SU-DHL-6 (cell line): ENCODE measurements at regions not wholly inside any gene's neighbourhood (a gene's known extent, or its start where the extent isn't known, plus 50 kb on each side); places are given as distances from the start of the nearest gene placed in this dataset.
A peak's percentile ranks its signal among the peaks of the same experiment; 100 is the strongest.

Experiments used
- H2AFZ ChIP-seq: fragments of 200-600 bp; sonication (generic); 2 replicates; pipeline ENCODE4 v1.6.1; 2014; ENCODE audit warnings: low read depth, mild to moderate bottlenecking, moderate library complexity, mixed read lengths, antibody characterized with exemption, low read length; ENCODE audit not compliant: severe bottlenecking
- H3F3A ChIP-seq: fragments of 200-600 bp; shearing (Covaris generic); 2 replicates; pipeline ENCODE4 v1.6.0; 2016; ENCODE audit warnings: antibody characterized with exemption, mild to moderate bottlenecking; ENCODE audit not compliant: insufficient read depth
- H3K27ac ChIP-seq: fragments of 200-600 bp; sonication (generic); 2 replicates; pipeline ENCODE4 v1.5.1; 2016; ENCODE audit warnings: low read depth, mild to moderate bottlenecking, low read length, moderate library complexity, mixed read lengths
- H3K27me3 ChIP-seq: fragments of 200-600 bp; sonication (generic), shearing (Covaris generic); 2 replicates; pipeline ENCODE4 v1.6.0; 2014; ENCODE audit warnings: mild to moderate bottlenecking, low read length
- H3K36me3 ChIP-seq: fragments of 200-600 bp; sonication (generic); 2 replicates; pipeline ENCODE4 v1.6.1; 2014; ENCODE audit warnings: mild to moderate bottlenecking, low read length, mixed read lengths
- H3K4me2 ChIP-seq: fragments of 300-600, 200-600 bp; shearing (Covaris generic), sonication (generic); 2 replicates; pipeline ENCODE4 v1.6.0; 2014; ENCODE audit warnings: low read length, low read depth, mild to moderate bottlenecking; ENCODE audit not compliant: poor library complexity, severe bottlenecking
- H3K4me3 ChIP-seq: fragments of 200-600 bp; sonication (generic); 2 replicates; pipeline ENCODE4 v1.5.1; 2014; ENCODE audit warnings: antibody characterized with exemption, low read length, mild to moderate bottlenecking, mixed read lengths; ENCODE audit not compliant: insufficient read depth, poor library complexity, severe bottlenecking
- H3K79me2 ChIP-seq: fragments of 200-600 bp; sonication (generic); 2 replicates; pipeline ENCODE4 v1.6.1; 2014; ENCODE audit warnings: mild to moderate bottlenecking, low read length, moderate library complexity; ENCODE audit not compliant: insufficient read depth
- H3K9ac ChIP-seq: fragments of 200-600 bp; sonication (generic); 2 replicates; pipeline ENCODE4 v1.7.0; 2014; ENCODE audit warnings: mild to moderate bottlenecking, low read length
- H3K9me2 ChIP-seq: fragments of 200-600 bp; sonication (generic); replicated peaks from 2 replicates; pipeline ENCODE4 v1.6.1; 2014; ENCODE audit warnings: low read length; ENCODE audit not compliant: insufficient read depth
- H3K9me3 ChIP-seq: fragments of 200-600 bp; sonication (generic); 2 replicates; pipeline ENCODE4 v1.6.1; 2014; ENCODE audit warnings: low read length, mixed read lengths; ENCODE audit not compliant: insufficient read depth
- H4K20me1 ChIP-seq: fragments of 200-600 bp; sonication (generic); 2 replicates; pipeline ENCODE4 v1.6.1; 2014; ENCODE audit warnings: low read depth, mild to moderate bottlenecking, antibody characterized with exemption, low read length, moderate library complexity, mixed read lengths
- CTCF ChIP-seq: fragments of 200-600 bp; sonication (generic); IDR thresholded peaks from one replicate; pipeline ENCODE4 v1.5.1; 2017; ENCODE audit warnings: antibody characterized with exemption, mild to moderate bottlenecking, low read length, moderate library complexity; ENCODE audit not compliant: insufficient read depth, poor library complexity, severe bottlenecking
- EZH2phosphoT487 ChIP-seq: fragments of 200-600 bp; sonication (generic), shearing (Covaris generic); conservative IDR thresholded peaks from 2 replicates; pipeline ENCODE4 v1.6.1; 2018; ENCODE audit warnings: mild to moderate bottlenecking, antibody characterized with exemption, low read length, moderate library complexity, mixed read lengths

- H3K4me2 ChIP-seq = no peak overlapping the region
- H3K79me2 ChIP-seq = no peaks in the 10 kb centered on the region
- no peaks in the 10 kb centered on the region for H3K27me3 ChIP-seq
- TF ChIP-seq CTCF (no peak), EZH2phosphoT487 (no peak)
- H3K4me3 ChIP-seq = no peak overlapping the region
- H3K9ac ChIP-seq = no peak overlapping the region
- no peaks in the 10 kb centered on the region for H3K9me2 ChIP-seq
- H4K20me1 ChIP-seq = no peaks in the 10 kb centered on the region
- no peaks in the 10 kb centered on the region for H3F3A ChIP-seq
- H3K27ac ChIP-seq = no peak overlapping the region
- no peaks in the 10 kb centered on the region for H3K36me3 ChIP-seq
- no peaks in the 10 kb centered on the region for H3K9me3 ChIP-seq
- peak overlapping the region; percentile 10 for H2AFZ ChIP-seq
These were observed 596.2 kb downstream of the BUD13 start for GRCh38 chr11:116176484-116177005.

DNA sequence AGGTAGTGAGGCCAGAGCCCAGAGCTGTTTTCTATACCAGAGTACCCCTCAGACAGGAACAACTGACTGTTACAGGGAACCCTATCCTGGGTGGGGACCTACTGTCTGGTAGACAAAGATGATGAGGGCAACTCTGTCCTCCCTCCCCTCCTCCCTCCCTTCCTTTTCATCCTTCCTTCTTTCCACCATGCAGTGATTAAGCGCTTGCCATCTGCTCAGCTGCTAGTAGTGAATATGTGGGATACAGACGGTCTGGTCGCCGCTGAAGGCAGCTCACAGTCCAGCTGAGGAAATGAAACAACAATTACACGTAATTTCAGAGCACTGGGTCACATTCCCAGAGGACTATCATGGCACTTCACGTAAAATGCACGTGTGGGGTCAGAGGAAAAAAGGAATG, 597.1 kb downstream of the BUD13 start:
- Histone ChIP-seq H3K36me3 (no peaks in the 10 kb centered on the region), H3K27ac (no peak overlapping the region), H3K9me2 (no peaks in the 10 kb centered on the region), H2AFZ (no peak overlapping the region), H3F3A (no peaks in the 10 kb centered on the region), H3K27me3 (no peaks in the 10 kb centered on the region), H4K20me1 (no peaks in the 10 kb centered on the region), H3K4me2 (no peak overlapping the region), H3K79me2 (no peaks in the 10 kb centered on the region), H3K4me3 (no peak overlapping the region), H3K9me3 (no peaks in the 10 kb centered on the region), H3K9ac (no peak overlapping the region)
- TF ChIP-seq CTCF (no peak), EZH2phosphoT487 (no peak)

DNA sequence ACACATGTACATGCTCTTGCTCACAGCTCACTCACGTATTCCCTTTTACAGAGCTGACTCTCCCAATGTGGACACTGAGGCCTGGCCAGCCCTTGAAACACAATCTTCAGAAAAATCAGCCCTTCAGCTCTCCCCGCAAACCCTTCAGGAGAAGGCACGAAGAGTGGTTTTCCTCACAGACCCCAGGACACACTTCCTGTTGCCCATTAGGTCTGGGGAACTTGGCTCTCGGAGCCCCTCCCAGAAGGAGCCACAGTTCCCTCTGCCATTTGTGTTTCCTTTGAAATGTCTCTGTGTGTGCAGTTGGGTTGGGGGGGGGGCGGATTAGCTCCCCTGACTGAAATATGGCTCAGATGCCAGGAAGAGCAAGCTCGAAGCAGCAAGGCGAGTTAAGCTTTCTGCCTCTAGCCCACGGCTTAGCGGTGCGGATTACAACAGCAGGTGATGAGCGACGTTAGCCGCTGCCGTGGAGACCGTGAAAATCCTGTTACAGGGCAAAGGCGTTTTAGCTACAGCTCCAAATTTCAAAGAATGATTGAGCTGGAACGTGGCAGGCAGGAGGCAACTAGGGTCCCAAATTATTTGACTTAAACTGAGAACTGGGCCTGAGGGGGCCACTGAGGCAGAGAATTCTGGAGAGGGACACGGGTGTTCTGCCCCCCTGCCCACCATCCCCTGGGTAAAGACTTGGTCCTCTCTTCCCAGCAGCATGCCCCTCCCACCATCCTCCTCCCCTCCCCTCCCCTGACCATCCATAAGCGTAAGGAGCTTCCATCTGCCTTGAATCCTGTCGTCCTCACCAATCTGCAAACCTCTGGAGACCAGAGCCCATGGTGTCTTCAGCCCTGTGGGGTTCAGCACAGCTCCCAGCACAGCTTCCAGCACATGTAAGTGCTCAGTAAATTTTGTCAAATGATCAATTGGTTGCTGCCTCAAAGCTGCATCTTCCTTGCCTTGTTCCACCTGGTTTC, 598.6 kb downstream of the BUD13 start:
- Histone ChIP-seq H3K27ac (no peak overlapping the region), H3K36me3 (no peaks in the 10 kb centered on the region), H2AFZ (no peak overlapping the region), H3K27me3 (no peaks in the 10 kb centered on the region), H3K9me2 (no peaks in the 10 kb centered on the region), H3K9me3 (no peaks in the 10 kb centered on the region), H3F3A (no peaks in the 10 kb centered on the region), H3K4me2 (no peak overlapping the region), H4K20me1 (no peaks in the 10 kb centered on the region), H3K9ac (no peak overlapping the region), H3K4me3 (no peak overlapping the region), H3K79me2 (no peaks in the 10 kb centered on the region)
- TF ChIP-seq EZH2phosphoT487 (no peak), CTCF (no peak)
